HG03196 (cell line): ENCODE measurements at regions not wholly inside any gene's neighbourhood (a gene's known extent, or its start where the extent isn't known, plus 50 kb on each side); places are given as distances from the start of the nearest gene placed in this dataset.
"Not testable (repeated sequence)": the region's sequence is repeated elsewhere in the genome, so short reads cannot be mapped to it uniquely, and the experiment has no call there.

ENCODE experiments used
- ATAC-seq: cut with Tn5 transposase; IDR thresholded peaks from one replicate; pipeline ENCODE4 v1.9.1; 2021; ENCODE audit not compliant: unreplicated experiment

DNA sequence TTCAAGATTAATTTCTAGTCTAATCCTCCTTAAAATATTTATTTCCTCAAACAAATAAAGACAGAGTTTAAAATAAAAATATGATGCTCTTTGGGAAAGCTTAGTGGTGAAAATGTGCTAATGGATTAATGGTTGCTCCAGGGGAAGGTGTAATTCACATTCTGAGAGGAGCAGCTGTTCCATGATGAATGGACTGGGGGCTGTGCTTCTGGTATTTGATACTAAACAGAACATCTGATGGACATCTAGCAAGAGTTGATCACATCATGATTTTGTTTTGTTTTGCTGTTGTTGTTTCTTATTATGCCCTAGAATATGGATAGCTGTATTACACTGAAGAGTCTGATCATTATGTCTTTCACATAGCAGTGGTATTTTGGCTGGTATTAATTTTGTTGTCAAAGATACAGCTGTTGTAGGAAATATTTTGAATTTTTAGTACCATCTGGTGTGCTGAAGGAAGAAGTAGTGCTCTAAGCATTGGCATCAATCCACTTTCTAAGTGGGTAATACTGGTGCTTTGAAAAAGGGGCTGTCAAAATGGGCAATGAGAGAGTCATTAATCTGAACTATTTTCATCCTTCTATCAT lies 296.4 kb downstream of the ADAMTS20 start:
- no peak for ATAC-seq

DNA sequence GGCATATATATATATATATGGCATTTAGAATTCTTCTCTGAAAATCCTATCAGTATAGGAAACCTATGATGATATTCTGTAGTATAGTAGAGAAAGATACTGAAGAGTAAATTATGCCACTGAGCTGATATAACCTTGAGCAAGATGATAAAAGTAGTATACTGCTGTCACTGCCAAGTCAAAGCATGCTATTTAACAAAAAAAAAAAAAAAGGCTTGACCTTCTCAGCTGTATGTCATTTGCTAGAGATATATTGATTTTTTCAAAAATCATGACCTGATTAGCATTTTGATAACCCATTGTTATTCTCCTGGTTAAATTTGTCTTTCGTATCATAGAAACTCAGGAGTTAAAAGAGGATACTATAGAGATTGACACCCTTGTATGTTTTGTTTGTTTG lies 299.4 kb downstream of the ADAMTS20 start:
- no peak for ATAC-seq

DNA sequence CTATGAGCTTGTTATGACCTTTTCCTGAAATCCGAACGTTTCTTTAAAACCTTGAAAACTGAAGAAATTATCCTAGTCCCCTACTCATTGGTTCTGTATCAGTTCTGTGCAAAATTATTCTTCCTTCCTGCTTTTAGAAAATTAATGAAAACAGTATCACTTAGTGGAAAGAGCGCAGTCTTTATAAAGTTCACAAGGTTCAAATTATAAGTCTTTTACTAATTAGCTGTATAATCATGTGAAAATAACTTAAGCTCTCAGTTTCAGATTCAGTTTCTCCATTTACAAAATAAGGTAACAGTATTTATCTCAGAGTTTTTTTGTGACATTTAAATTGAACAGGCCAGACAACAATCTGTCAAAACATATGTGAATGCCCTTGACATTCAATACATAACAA lies 306.1 kb downstream of the ADAMTS20 start:
- no peak for ATAC-seq

DNA sequence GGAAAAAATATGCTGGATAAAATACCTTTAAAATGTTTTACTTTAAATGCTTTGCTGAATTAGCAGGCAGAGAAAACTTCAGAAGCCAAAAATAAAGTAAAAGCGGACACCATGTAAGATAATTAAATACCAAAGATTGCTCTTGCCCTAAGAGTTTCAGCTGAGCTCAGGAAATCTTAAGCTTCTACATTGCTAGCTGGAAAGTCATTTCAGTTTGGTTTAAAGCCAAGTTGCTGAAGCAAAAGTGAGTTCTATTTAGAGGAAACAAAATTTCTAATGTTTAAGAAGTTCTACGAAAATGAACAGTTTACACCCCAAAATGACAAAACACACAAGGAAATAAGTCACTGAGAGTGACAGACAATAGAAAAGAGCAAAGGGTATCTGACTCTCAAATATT lies 310.0 kb downstream of the ADAMTS20 start:
- ATAC-seq = no peak

DNA sequence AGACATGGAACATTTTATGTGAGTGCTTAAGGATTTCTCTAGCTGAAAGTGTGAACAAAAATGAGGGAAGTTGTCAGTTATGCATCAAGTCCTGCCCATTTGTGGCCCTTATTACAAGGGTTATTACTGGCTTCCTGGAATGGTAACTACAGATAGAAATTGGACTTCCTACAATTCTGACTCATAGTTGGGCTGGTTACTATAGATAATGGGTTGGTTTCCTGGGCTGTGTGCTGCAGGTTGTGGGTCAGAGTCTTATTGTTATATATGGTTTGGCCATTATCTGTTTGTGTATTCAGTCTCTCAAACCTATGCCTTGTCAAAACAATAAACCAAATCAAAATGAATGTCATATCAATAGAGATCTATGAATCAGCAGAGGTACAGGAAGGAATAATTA lies 313.7 kb downstream of the ADAMTS20 start:
- ATAC-seq = no peak

DNA sequence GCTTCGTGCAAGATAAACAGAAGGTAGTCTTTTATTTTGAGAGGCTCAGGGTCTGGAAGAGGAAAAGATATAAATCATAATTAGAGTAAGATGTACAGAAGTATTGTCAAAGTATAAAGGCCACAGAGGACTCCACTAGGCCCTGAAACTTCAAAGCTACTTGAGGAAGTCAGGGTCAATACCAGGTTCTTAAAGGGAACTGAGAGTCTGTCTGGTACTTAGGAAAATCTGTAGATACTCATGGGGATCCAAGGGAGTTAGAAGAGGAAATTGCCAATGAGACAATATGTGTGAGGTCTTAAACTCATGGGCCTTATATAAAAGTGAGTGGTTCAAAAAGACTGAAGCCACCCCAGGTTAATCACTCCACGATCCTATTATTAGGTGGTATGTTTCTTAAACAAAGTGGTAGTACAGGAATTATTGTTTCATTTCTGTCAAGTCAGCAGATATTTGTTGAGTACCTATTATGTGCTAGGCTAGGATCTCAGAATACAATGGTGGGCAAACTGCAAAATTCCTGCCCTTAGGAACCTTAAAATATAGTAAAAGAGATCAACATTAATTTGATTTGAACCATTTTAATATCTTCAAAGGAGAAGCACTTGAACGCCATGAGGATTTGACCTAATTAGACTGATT lies 314.6 kb downstream of the ADAMTS20 start:
- no peak for ATAC-seq

DNA sequence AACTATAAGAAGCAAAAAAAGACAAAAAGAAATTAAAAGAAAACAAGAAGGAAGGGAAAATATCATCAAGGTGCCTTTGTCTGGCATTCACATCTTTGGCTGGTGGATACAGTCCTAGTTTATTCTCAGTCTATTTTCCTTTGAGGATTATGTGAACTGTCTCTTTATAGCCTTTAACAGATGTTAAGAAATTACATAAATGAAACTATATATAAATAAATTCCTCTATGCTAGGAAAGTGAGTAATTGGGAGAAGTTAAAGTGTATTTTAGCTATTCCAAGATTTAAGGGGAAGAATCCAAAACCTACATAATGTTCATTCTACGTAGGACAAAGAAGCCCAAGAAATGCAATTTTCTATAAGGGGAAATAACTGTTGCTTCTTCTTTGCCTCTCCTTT lies 316.3 kb downstream of the ADAMTS20 start:
- ATAC-seq = no peak

DNA sequence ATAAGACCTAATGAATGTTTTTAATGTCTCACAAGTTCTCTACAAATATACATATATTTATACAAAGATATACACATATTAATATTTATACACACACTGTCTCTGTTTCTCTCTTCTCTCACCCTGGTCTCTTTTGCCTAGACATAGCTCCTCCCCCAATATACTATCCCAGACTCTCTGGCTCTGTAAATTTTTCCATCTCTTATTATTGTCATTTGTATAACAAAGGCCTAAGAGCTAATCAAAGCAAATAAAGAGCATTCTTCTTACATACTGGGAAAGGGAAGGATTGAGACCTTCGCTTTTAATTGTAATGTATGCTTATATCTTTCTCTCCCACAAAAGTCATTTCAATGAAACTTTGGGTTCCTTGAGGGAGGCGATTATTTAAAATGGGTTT lies 318.1 kb downstream of the ADAMTS20 start:
- no peak for ATAC-seq

DNA sequence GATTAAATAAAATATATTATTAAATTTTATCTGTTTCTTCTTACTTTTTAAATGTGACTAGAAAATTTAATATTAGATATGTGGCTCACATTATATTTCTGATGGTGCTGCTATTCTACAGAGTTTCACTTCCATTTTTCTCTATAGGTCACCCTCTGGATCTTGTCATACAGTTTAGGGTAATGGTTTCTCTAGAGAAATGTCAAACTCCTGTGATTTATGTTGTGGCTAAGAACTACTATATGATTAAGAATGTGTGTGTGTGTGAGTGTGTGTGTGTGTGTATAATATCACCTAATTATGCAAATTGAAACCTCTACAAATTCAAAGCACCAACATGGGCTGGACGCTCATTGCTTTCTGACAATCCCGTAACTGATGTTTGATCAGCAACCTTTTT lies 325.9 kb downstream of the ADAMTS20 start:
- no peak for ATAC-seq

DNA sequence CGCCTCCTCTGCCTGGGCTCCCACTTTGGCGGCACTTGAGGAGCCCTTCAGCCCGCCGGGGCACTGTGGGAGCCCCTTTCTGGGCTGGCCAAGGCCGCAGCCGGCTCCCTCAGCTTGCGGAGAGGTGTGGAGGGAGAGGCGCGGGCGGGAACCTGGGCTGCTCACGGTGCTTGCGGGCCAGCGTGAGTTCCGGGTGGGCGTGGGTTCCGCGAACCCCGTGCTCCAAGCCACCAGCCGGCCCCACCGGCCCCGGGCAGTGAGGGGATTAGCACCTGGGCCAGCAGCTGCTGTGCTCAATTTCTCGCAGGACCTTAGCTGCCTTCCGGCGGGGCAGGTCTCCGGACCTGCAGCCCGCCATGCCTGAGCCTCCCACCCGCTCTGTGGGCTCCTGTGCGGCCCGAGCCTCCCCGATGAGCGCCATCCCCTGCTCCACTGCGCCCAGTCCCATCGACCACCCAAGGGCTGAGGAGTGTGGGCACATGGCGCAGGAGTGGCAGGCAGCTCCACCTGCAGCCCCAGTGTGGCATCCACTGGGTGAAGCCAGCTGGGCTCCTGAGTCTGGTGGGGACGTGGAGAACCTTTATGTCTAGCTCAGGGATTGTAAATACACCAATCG lies 327.7 kb downstream of the ADAMTS20 start:
- not testable (repeated sequence) for ATAC-seq

DNA sequence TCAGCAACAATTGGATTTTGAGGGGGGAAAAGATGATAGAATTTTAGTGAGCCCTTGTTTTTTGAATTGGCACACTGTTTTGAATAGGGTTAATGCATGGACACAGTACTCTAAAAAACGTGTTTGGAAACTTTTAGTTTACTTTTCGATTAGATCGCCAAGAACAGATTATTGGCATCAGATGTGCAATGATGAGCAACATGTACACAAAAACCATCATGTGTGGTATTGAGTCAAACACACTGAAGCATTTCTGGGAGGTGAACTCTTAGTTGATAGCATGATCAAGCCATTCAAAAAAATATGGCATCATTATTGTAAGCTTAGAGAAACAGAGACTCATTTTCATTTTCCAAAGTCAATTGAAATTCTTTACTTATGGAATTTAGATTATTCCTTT lies 329.2 kb downstream of the ADAMTS20 start:
- no peak for ATAC-seq

DNA sequence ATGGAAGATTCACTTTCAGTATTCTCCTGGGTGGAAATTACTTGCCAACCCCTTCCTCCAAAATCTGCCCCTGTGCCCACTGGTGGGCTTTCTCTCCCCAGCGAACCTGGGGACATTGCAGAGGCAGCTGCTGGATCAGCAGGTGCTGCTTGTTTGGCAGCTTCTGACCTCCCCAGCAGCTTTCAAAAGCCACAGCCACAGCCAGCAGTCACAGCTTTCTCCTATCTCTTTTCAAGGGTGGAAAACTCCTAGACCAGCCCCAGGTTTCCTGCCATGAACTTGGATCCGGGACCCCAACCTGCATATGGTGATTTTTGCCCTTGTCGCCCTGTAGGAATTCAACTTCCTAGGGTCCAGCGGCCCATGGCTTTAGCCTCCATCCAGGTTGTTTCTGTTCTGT lies 330.8 kb downstream of the ADAMTS20 start:
- ATAC-seq = no peak

DNA sequence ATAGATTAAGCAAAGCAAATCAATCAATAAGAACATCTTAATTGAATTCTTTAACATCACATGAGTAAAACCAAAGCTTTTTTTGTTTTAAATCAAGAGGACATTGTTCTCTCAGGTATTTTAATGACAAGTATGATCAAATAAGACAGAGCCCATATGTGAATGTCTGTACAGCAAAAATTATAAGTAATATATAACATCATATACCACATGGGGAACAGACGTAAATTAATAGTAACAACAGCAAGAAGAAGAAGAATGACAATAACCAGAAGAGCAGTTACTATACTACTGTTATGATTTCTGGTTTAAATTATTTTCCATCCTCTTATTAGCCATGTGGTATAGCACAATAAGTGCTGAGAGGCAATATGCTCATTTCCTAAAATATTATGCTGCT lies 335.5 kb downstream of the ADAMTS20 start:
- ATAC-seq = no peak

DNA sequence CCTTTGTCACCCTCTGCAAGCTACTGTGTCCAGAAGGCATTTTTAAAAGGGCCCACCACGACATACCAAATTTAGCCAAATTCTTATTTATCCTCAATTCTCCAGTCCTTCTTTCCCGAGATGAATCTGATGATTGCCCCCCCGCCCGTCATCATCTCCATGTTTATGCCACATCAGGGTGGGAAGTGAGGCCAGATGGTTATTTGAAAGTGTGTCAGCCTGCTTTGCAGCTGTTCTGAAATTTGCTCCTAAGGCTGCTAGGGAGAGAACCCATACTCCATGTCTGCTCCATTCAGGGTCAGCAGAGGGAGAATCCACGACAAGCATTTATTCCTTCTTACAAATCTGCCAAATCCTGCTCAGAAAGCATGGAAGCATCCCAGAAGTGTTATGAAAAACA lies 337.8 kb downstream of the ADAMTS20 start:
- no peak for ATAC-seq

DNA sequence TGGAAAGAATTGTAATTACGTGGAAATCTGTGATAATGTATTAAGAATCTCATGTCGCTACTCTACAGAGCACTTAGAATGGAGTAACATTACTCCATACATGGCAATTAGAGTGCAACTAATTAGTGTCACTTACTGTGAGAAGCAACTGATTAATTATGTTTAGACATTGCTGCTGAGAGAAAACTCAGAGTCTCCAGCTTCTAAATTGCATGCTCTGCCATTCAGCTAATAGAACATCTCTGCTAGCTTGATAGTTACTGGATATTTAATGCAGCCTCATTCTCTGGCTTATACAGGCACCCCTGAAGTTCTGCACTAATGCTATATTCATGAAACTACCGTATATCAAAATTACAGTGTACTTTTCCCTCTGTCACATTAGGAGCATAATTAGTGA lies 338.4 kb downstream of the ADAMTS20 start:
- ATAC-seq = no peak

DNA sequence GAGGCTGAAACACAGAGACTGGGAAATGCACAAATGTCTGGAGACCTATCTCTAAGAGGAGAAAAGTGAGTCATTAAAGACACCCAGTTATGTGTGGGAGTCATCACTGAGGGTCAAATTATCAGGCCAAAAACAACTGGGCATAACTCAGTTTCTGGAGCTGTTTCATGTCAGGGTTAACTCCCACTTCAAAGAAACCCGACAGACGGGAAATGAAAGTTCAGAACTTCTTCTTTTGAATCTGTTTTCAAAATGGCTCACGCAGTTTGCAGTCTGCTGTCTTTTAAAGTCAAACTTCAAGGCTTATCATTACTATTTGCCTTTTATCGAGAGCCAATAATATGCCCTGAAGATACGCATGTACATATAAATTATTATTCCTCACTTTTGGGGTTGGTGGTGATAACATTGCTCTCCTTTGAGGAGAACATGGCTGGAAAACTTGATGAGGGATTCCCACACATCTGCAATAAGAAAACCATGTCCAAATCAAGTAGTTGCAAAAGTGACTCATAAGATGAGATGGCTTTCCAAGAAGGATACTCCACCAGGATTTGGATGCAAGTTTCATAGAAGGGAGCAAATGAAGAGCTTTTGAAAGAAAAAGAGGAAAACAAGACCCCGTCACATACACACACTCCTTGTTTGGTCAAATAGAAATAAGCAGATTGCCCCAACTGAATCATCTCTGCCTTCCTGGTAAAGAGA lies 341.4 kb downstream of the ADAMTS20 start:
- ATAC-seq = peak; percentile 93

DNA sequence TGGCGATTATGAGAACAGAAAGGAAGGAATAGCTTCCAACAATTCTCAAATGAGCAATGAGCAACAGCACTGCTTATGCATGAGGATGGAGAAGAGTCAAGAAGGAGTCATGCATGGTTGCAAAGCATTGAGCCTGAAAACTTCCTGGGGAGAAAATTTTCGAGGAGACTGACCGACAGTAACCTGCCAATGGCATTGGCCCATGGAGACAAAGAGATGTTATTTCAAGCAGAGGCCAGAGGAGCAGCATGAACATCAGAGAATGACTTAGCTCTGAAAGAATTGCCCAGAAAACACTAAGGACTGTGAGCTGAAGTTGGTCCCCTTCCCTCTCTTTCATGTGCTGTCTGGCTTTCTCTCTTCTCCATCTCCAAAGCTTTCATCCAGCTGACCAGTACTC lies 343.4 kb downstream of the ADAMTS20 start:
- ATAC-seq = no peak

DNA sequence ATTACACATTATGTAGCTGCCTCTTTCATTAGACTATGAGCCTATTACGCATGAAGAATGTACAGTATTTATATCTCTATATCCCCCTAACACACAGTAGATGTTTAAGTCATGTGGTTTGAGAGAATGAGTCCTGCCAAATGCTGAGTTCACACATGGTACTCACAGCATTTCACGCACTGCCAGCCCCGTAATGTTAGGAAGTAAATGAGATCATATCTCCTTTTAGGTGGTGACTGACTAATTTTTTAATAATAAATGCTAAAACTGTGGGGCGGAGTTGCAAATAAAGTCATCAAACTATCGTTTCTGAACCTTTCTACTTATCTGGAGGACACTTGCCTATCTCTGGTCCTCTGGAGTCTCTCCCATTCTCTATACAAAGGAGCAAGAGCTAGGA lies 343.8 kb downstream of the ADAMTS20 start:
- ATAC-seq = no peak

DNA sequence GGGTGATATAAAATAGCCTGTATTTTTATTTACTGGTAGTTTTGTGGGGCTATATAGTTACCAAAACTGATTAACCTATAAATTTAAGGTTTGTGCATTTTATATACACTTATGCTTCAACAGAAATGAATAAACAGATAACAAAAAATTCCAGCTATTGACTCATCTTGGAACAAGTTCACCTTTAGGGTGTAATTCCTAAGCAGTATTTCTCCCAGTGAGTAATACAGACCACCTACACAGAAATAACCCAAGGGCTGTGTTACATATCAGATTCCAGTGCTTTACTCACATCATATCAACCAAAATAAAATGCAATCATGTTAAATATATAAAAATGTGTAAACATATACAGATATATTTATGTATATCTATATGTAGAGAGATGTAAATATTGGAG lies 345.6 kb downstream of the ADAMTS20 start:
- ATAC-seq = no peak

DNA sequence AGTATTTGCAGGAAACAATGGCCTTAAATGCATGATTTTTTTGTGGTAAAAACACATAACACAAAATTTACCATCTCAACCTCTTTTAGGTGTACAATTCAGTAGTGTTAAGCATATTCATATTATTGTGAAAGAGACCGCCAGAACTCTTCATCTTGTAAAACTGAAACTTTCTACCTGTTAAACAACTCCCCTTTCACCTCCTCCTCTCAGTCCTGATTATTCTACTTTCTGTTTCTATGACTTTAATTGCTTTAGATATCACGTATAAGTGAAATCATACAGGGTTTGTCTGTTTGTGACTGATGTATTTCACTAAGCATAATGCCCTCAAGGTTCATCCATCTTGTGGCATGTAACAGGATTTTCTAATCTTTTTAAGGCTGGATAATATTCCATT lies 353.4 kb downstream of the ADAMTS20 start:
- no peak for ATAC-seq

DNA sequence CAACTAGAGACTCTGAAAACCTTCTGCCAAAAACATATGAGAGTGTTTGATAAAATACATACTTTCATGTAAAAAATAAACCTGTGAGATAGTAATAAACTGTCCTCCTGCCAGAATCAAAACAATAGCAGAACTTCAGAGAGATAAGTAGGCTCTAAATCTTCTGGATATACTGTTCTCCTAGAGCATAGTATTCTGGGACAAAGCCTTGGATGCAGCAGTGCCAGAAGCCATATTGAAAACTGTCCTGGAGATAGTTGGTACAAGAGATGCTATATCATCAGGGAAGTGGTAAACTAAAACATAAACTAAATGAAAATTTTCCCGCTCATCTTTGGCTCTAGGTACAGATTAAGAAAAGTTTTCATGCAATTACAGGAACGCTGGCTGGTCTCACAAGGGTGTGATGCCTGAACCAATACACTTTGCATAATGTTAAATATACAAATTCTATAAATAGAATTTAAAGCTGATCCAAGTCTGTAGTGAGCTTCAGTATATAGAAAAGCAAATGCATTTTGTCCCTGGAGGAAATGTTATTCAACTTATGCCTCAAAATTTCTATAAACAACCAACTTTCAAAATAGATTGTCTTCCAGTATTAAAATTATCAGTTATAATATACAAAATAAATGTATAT lies 355.6 kb downstream of the ADAMTS20 start:
- no peak for ATAC-seq

DNA sequence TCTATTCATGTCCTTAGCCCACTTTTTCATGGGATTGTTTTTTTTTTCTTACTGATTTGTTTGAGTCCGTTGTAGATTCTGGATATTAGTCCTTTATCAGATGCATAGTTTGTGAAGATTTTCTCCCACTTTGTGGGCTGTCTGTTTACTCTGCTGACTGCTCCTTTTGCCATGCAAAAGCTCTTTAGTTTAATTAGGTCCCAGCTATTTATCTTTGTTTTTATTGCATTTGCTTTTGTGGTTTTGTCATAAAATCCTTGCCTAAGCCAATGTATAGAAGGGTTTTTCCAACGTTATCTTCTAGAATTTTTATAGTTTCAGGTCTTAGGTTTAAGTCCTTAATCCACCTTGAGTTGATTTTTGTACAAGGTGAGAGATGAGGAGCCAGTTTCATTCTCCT lies 358.9 kb downstream of the ADAMTS20 start:
- ATAC-seq = not testable (repeated sequence)
